Mesodermal cell (in vitro differentiated cells): ENCODE measurements at regions not wholly inside any gene's neighbourhood (a gene's known extent, or its start where the extent isn't known, plus 50 kb on each side); places are given as distances from the start of the nearest gene placed in this dataset.

ENCODE experiments used
- H3K27ac ChIP-seq: 2 replicates; pipeline ENCODE4 v1.7.0; 2013; ENCODE audit warnings: mild to moderate bottlenecking, low read depth, low read length, moderate library complexity; ENCODE audit not compliant: severe bottlenecking
- H3K36me3 ChIP-seq: 2 replicates; pipeline ENCODE4 v1.7.1; 2013; ENCODE audit warnings: mild to moderate bottlenecking, low read length, moderate library complexity; ENCODE audit not compliant: control insufficient read depth, insufficient read depth
- H3K4me1 ChIP-seq: one replicate; pipeline ENCODE4 v1.7.1; 2013; ENCODE audit warnings: mild to moderate bottlenecking, low read length; ENCODE audit not compliant: insufficient read depth, control insufficient read depth, poor library complexity, severe bottlenecking
- H3K4me3 ChIP-seq: 2 replicates; pipeline ENCODE4 v1.7.0; 2013; ENCODE audit warnings: low read length, control low read depth, mild to moderate bottlenecking; ENCODE audit not compliant: insufficient read depth, poor library complexity, severe bottlenecking; ENCODE audit errors: extremely low read depth
- H3K9me3 ChIP-seq: 2 replicates; pipeline ENCODE4 v1.7.1; 2013; ENCODE audit warnings: mild to moderate bottlenecking, low read length, moderate library complexity; ENCODE audit not compliant: control insufficient read depth
- WGBS, 2 experiments: methylation state at CpG; one replicate each; pipeline ENCODE4 v1.1.5; 2013; ENCODE audit warnings: missing lambda C conversion rate in 2 of 2; ENCODE audit not compliant: insufficient coverage in 2 of 2; 5-methylcytosine and 5-hydroxymethylcytosine counted together

- 83 to 90% methylated on average over 1 to 2 of the region's 3 CpGs for WGBS, 2 experiments
- H3K36me3 ChIP-seq = no peaks in the 10 kb centered on the region
- no peak overlapping the region for H3K27ac ChIP-seq
- H3K4me3 ChIP-seq = no peak overlapping the region
- no peaks in the 10 kb centered on the region for H3K9me3 ChIP-seq
- no peaks in the 10 kb centered on the region for H3K4me1 ChIP-seq
Measured at GRCh38 chr2:14551069-14551468, 81.4 kb upstream of the LRATD1 start.

DNA sequence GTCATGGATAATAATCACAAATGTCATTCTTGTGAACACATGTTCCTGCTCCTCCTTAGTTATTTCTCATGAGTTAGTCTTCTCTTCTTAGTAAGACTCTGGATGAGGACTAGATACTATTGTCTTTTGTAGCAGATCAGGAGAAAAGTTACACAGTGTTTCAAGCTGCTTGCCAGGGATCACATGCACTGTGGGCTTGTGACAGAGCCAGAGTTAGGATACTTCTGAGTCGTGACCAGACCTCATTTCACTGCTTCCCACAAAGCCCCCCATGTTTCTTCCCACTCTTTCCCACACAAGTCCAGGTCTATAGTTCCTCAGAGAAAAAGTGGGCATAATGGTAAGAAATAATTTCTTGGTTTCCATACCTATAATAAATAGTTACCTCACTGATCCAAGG is 80.2 kb upstream of the LRATD1 start:
- Histone ChIP-seq H3K27ac (no peak overlapping the region), H3K36me3 (no peaks in the 10 kb centered on the region), H3K4me3 (no peak overlapping the region), H3K4me1 (no peaks in the 10 kb centered on the region), H3K9me3 (no peaks in the 10 kb centered on the region)
- 83% methylated on average over 1 of the region's 1 CpG; no CpG with 5 or more reads in 1 of the 2 experiments for WGBS, 2 experiments

GRCh38 chr2:14552818-14553217 is 79.7 kb upstream of the LRATD1 start:
- WGBS, 2 experiments = 87 to 95% methylated on average over 1 to 2 of the region's 2 CpGs
- no peak overlapping the region for H3K4me3 ChIP-seq
- no peaks in the 10 kb centered on the region for H3K4me1 ChIP-seq
- H3K36me3 ChIP-seq = no peaks in the 10 kb centered on the region
- H3K27ac ChIP-seq = no peak overlapping the region
- no peaks in the 10 kb centered on the region for H3K9me3 ChIP-seq

DNA sequence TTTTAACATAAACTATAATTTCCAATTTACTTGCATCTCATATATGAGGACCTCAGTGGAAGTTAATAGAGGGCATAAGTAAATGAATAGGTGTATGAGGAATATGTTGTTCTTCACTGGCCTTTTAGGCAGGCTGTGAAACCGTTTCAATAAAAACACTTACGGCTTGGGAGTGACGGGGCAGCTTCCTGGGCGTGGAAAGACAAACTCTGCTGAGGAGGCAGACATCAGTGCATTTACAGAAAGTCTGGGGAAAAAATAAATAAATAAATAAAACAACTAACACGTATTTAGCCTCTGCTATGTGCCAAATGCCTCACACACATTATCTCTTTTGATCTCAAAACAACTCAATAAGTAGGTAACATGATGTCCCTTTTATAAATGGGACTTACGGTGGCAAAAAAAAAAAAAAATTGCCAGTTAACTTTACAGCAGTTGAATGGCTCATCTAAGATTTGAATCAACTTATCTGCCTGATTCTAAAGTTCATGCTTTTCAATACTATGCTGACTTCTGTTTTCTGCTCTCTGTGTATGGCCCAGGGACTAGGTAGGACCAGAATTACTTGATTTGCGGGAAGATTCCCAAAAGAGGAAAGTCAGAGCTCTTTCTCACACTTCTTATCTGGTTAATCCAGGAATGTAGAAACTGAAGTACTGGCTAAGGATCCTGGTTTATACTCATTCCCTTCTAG is 77.5 kb upstream of the LRATD1 start:
- Histone ChIP-seq H3K27ac (no peak overlapping the region), H3K4me3 (no peak overlapping the region)
- 83 to 87% methylated on average over 1 to 3 of the region's 7 CpGs for WGBS, 2 experiments

DNA sequence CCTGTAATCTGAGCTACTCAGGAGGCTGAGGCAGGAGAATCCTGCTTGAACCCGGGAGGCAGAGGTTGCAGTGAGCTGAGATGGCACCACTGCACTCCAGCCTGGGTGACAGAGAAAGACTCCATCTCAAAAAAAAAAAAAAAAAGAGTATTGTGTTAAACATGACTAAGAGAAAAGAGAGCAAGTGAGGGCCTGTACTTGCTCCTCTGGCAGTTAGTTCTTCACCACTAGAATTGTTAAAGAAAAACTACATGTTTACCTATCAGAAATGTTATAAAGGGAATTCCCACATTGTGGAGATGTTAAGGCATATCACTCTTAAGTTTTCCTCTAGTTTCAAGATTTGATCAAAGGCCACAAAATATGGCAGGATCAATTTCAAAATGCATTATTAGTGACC is 75.4 kb upstream of the LRATD1 start:
- 75% methylated on average over 1 of the region's 1 CpG; no CpG with 5 or more reads in 1 of the 2 experiments for WGBS, 2 experiments
- Histone ChIP-seq H3K4me1 (peaks cover 7% of the 10 kb centered on the region), H3K36me3 (no peaks in the 10 kb centered on the region), H3K9me3 (no peaks in the 10 kb centered on the region), H3K4me3 (no peak overlapping the region), H3K27ac (no peak overlapping the region)

More for the DNA sequence above, 77.5 kb upstream of the LRATD1 start:
- Histone ChIP-seq H3K36me3 (no peaks in the 10 kb centered on the region), H3K4me1 (peaks cover 7% of the 10 kb centered on the region), H3K9me3 (no peaks in the 10 kb centered on the region)

GRCh38 chr2:14557916-14558315 is 74.6 kb upstream of the LRATD1 start:
- Histone ChIP-seq H3K36me3 (no peaks in the 10 kb centered on the region), H3K27ac (no peak overlapping the region), H3K9me3 (no peaks in the 10 kb centered on the region)

DNA sequence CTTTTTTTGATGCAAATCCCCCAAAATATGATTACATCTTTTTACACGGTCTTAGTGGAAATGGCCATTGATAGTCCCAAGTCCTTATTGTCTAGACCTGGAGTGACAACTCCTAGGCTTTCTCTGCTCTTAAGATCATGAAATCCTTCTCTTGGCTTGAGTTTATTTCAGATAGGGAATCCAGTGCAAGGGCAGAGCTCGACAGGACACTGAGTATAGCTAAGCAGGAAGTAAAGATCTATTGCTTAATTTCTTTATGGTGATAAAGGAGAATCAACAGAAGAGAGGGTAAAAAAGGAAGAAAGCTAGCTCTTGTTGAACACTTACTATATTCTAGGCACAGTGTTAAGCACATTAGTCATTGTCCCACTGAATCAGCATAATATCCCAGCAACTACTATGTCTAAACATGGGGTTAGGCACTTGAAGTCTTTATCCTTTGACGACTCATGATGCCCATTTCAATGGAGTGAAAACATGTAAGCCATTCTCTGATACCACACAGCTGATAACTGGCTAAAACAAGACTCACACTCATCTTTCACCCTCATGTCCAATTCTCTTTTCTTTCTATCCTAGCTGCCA is 74.1 kb upstream of the LRATD1 start:
- Histone ChIP-seq H3K27ac (no peak overlapping the region), H3K36me3 (no peaks in the 10 kb centered on the region), H3K4me3 (no peak overlapping the region), H3K9me3 (no peaks in the 10 kb centered on the region), H3K4me1 (peaks cover 7% of the 10 kb centered on the region)
- WGBS, 2 experiments = 88 to 100% methylated on average over 1 to 3 of the region's 3 CpGs

More at GRCh38 chr2:14557916-14558315, 74.6 kb upstream of the LRATD1 start:
- H3K4me3 ChIP-seq = no peak overlapping the region
- 85 to 91% methylated on average over 2 of the region's 2 CpGs for WGBS, 2 experiments
- H3K4me1 ChIP-seq = peaks cover 7% of the 10 kb centered on the region

GRCh38 chr2:14560716-14561115 is 71.8 kb upstream of the LRATD1 start:
- 90 to 100% methylated on average over 2 of the region's 3 CpGs for WGBS, 2 experiments

DNA sequence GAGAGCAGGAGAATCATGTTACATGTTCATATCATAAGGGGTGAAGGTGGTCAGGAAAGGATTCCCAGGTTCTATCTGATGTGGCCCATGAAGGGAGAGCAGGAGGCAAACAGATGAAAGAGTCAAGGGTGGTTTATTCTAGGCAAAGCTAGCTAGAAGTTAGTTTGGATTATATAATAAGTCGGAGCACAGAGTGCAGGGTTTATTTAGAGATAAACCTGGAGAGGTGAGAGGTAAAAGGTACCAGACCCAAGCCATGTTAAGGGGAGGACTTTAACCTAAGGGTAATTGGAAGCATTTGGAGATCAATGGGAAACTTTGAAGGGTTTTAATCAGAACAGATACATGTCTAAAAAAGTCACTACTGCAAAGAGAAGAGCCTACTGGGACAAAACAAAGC is 69.2 kb upstream of the LRATD1 start:
- WGBS, 2 experiments = 88 to 94% methylated on average over 1 of the region's 1 CpG
- Histone ChIP-seq H3K36me3 (no peaks in the 10 kb centered on the region), H3K4me1 (peaks cover 17% of the 10 kb centered on the region), H3K27ac (no peak overlapping the region), H3K4me3 (no peak overlapping the region), H3K9me3 (no peaks in the 10 kb centered on the region)

More at GRCh38 chr2:14560716-14561115, 71.8 kb upstream of the LRATD1 start:
- H3K36me3 ChIP-seq = no peaks in the 10 kb centered on the region
- no peaks in the 10 kb centered on the region for H3K9me3 ChIP-seq
- no peak overlapping the region for H3K27ac ChIP-seq
- peaks cover 7% of the 10 kb centered on the region for H3K4me1 ChIP-seq
- no peak overlapping the region for H3K4me3 ChIP-seq

GRCh38 chr2:14565666-14566065 is 66.9 kb upstream of the LRATD1 start:
- H3K27ac ChIP-seq = no peak overlapping the region
- no peak overlapping the region for H3K4me3 ChIP-seq
- peaks cover 20% of the 10 kb centered on the region for H3K4me1 ChIP-seq
- H3K9me3 ChIP-seq = no peaks in the 10 kb centered on the region
- H3K36me3 ChIP-seq = no peaks in the 10 kb centered on the region

GRCh38 chr2:14567561-14567960 is 65.0 kb upstream of the LRATD1 start:
- H3K9me3 ChIP-seq = no peaks in the 10 kb centered on the region
- H3K4me1 ChIP-seq = peaks cover 20% of the 10 kb centered on the region
- WGBS, 2 experiments = 60 to 88% methylated on average over 1 of the region's 1 CpG

More at GRCh38 chr2:14567561-14567960, 65.0 kb upstream of the LRATD1 start:
- Histone ChIP-seq H3K27ac (no peak overlapping the region), H3K4me3 (no peak overlapping the region), H3K36me3 (no peaks in the 10 kb centered on the region)
